HepG2 (cell line): ENCODE measurements at regions not wholly inside any gene's neighbourhood (a gene's known extent, or its start where the extent isn't known, plus 50 kb on each side); places are given as distances from the start of the nearest gene placed in this dataset.

Experiments
- BRCA1 ChIP-seq: sonication (generic); formaldehyde crosslinking; IDR thresholded peaks from 2 replicates; pipeline ENCODE4 v1.4.0; 2020; ENCODE audit warnings: missing genetic modification reagents
- CREM ChIP-seq, 2 experiments: sonication (generic) in 1 of 2; formaldehyde crosslinking in 1 of 2; IDR thresholded peaks; 2 replicates each; pipeline versions ENCODE4 v1.4.0 to v1.6.1; 2016 to 2020; ENCODE audit warnings: antibody characterized with exemption in 1 of 2, mild to moderate bottlenecking in 1 of 2, missing genetic modification reagents in 1 of 2
- KDM1A ChIP-seq: IDR thresholded peaks from 2 replicates; pipeline ENCODE4 v1.6.1; 2016; ENCODE audit warnings: missing compliant biosample characterization
- KMT2A ChIP-seq: sonication (generic); formaldehyde crosslinking; IDR thresholded peaks from 2 replicates; pipeline ENCODE4 v1.4.0; 2020; ENCODE audit warnings: missing genetic modification reagents
- MTF1 ChIP-seq: sonication (generic); formaldehyde crosslinking; IDR thresholded peaks from 2 replicates; pipeline ENCODE4 v1.5.0; 2020; ENCODE audit warnings: missing genetic modification reagents
- PRPF4 ChIP-seq: fragments of 200-400 bp; formaldehyde crosslinking; IDR thresholded peaks from 2 replicates; pipeline ENCODE4 v1.6.1; 2016; ENCODE audit warnings: low read length, low read depth; ENCODE audit not compliant: poor library complexity, severe bottlenecking
- SP1 ChIP-seq, 2 experiments: fragments of 450-650 bp in 1 of 2; sonication (generic) in 1 of 2; formaldehyde crosslinking in 1 of 2; IDR thresholded peaks; 2 replicates each; pipeline versions ENCODE4 v1.4.0 to v1.6.1; 2016 to 2020; ENCODE audit warnings: missing genetic modification reagents in 1 of 2
- SP140L ChIP-seq: sonication (generic); formaldehyde crosslinking; IDR thresholded peaks from 2 replicates; pipeline ENCODE4 v1.4.0; 2020; ENCODE audit warnings: missing genetic modification reagents, borderline replicate concordance
- ZNF326 ChIP-seq: sonication (generic); formaldehyde crosslinking; IDR thresholded peaks from 2 replicates; pipeline ENCODE4 v1.4.0; 2020; ENCODE audit warnings: missing genetic modification reagents, borderline replicate concordance
- TF ChIP-seq, protein P1 (sequence below): sonication (generic); formaldehyde crosslinking; IDR thresholded peaks from 2 replicates; pipeline ENCODE4 v1.5.0; 2020; ENCODE audit warnings: mild to moderate bottlenecking, missing genetic modification reagents, moderate library complexity
- TF ChIP-seq, protein P2 (sequence below): sonication (generic); formaldehyde crosslinking; IDR thresholded peaks from 2 replicates; pipeline ENCODE4 v1.4.0; 2020; ENCODE audit warnings: missing genetic modification reagents
- TF ChIP-seq, protein P3 (sequence below): sonication (generic); formaldehyde crosslinking; IDR thresholded peaks from 2 replicates; pipeline ENCODE4 v1.4.0; 2020; ENCODE audit warnings: missing genetic modification reagents

DNA sequence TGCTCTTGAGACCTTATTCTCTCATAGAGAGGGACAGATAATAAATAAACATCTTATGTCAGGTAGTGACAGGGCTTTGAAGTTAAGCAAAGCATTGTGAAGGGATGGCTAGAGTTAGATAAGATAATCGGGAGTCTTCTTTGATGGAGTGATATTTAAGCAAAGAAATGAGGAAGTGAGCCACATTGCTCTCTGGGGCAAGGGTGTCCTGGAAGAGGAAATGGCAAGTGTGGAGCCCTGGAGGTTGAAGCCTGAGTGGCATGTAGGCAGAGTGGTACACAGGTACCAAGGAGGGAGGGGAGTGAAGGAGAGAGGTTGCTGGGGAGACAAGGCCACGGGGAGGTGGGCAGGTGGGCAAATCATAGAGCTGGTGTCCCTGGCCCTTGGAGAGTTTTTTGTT lies 110.2 kb downstream of the CTAGE1 start:
- TF ChIP-seq, protein P1, sequence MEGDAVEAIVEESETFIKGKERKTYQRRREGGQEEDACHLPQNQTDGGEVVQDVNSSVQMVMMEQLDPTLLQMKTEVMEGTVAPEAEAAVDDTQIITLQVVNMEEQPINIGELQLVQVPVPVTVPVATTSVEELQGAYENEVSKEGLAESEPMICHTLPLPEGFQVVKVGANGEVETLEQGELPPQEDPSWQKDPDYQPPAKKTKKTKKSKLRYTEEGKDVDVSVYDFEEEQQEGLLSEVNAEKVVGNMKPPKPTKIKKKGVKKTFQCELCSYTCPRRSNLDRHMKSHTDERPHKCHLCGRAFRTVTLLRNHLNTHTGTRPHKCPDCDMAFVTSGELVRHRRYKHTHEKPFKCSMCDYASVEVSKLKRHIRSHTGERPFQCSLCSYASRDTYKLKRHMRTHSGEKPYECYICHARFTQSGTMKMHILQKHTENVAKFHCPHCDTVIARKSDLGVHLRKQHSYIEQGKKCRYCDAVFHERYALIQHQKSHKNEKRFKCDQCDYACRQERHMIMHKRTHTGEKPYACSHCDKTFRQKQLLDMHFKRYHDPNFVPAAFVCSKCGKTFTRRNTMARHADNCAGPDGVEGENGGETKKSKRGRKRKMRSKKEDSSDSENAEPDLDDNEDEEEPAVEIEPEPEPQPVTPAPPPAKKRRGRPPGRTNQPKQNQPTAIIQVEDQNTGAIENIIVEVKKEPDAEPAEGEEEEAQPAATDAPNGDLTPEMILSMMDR (CRISPR knock-in tag), result no peak
- TF ChIP-seq, protein P2, sequence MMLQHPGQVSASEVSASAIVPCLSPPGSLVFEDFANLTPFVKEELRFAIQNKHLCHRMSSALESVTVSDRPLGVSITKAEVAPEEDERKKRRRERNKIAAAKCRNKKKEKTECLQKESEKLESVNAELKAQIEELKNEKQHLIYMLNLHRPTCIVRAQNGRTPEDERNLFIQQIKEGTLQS, result no peak
- TF ChIP-seq SP140L (CRISPR knock-in tag) (no peak), KDM1A (CRISPR knock-in tag) (no peak), BRCA1 (no peak), CREM (IDR thresholded peaks at IDR 0.05) (no peak), CREM (CRISPR knock-in tag; IDR thresholded peaks at IDR 0.05) (no peak), MTF1 (CRISPR knock-in tag) (no peak), PRPF4 (no peak), SP1 (IDR thresholded peaks at IDR 0.05) (no peak), SP1 (CRISPR knock-in tag; IDR thresholded peaks at IDR 0.05) (no peak), KMT2A (CRISPR knock-in tag) (no peak), ZNF326 (no peak)
- TF ChIP-seq, protein P3, sequence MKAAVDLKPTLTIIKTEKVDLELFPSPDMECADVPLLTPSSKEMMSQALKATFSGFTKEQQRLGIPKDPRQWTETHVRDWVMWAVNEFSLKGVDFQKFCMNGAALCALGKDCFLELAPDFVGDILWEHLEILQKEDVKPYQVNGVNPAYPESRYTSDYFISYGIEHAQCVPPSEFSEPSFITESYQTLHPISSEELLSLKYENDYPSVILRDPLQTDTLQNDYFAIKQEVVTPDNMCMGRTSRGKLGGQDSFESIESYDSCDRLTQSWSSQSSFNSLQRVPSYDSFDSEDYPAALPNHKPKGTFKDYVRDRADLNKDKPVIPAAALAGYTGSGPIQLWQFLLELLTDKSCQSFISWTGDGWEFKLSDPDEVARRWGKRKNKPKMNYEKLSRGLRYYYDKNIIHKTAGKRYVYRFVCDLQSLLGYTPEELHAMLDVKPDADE (CRISPR knock-in tag), result no peak
